Vagina (tissue), 2 donors: ENCODE measurements at regions not wholly inside any gene's neighbourhood (a gene's known extent, or its start where the extent isn't known, plus 50 kb on each side); places are given as distances from the start of the nearest gene placed in this dataset. TPM values are rescaled to one million over a fixed set of nuclear protein-coding genes. Genes with fewer than 3 reads are reported as not detected.
"Not testable (repeated sequence)": the region's sequence is repeated elsewhere in the genome, so short reads cannot be mapped to it uniquely, and the experiment has no call there.

Experiments
- DNase-seq, 2 donors: peaks; one replicate each; pipeline ENCODE4 v3.0.0-alpha.2; 2017; ENCODE audit errors: extremely low spot score in 2 of 2
- H3K27ac ChIP-seq: fragments of 200-600 bp; sonication (generic); one replicate; pipeline ENCODE4 v1.5.1; 2019
- H3K27me3 ChIP-seq: fragments of 200-600 bp; sonication (generic); one replicate; pipeline ENCODE4 v1.5.1; 2019
- H3K36me3 ChIP-seq, 2 donors: fragments of 200-600 bp; sonication (generic); one replicate each; pipeline ENCODE4 v1.5.1; 2017 to 2019
- H3K4me1 ChIP-seq: fragments of 200-600 bp; sonication (generic); one replicate; pipeline ENCODE4 v1.5.1; 2019
- H3K4me3 ChIP-seq, 2 donors: fragments of 200-600 bp; sonication (generic); 1 replicate in 1 of 2; 2 replicates in 1 of 2; pipeline ENCODE4 v1.5.1; 2016 to 2019
- H3K9me3 ChIP-seq: fragments of 200-600 bp; sonication (generic); one replicate; pipeline ENCODE4 v1.5.1; 2019
- CTCF ChIP-seq, 3 experiments: fragments of 450-650 bp in 2 of 3; fragments of 200-600 bp in 1 of 3; sonication (generic) in 1 of 3; IDR thresholded peaks; one replicate each; pipeline ENCODE4 v1.5.1; 2017 to 2019; ENCODE audit warnings: antibody characterized with exemption in 3 of 3, mild to moderate bottlenecking in 2 of 3, moderate library complexity in 2 of 3
- POLR2A ChIP-seq, 2 donors: fragments of 450-650 bp; IDR thresholded peaks; one replicate each; pipeline ENCODE4 v1.6.1; 2017; ENCODE audit warnings: antibody characterized with exemption in 2 of 2, mild to moderate bottlenecking in 2 of 2, moderate library complexity in 2 of 2
- POLR2AphosphoS5 ChIP-seq, 2 donors: sonication (generic); formaldehyde crosslinking; IDR thresholded peaks; one replicate each; pipeline ENCODE4 v1.9.0; 2017; ENCODE audit warnings: antibody characterized with exemption in 2 of 2, mild to moderate bottlenecking in 2 of 2, low read depth in 1 of 2; ENCODE audit not compliant: insufficient read depth in 1 of 2
- intact Hi-C: fragments of 100-400 bp; cut with DNase I; formaldehyde crosslinking; loops from one replicate; pipeline ENCODE4 v1.15.1; 2023
- microRNA counts, 2 donors: library from miRNA; unstranded; fragments of <30 nt; microRNA quantifications; one replicate each; lab custom pipeline; 2016 to 2017
- microRNA-seq: library from miRNA; unstranded; fragments of <30 nt; microRNA quantifications from one replicate; pipeline ENCODE4, GENCODE V29; 2017; ENCODE audit warnings: borderline number of aligned reads, borderline replicate concordance
- small RNA-seq: library from RNA; depleted of rRNA; stranded (forward); fragments of <200 nt; gene quantifications from one replicate; pipeline ENCODE3, GENCODE V24; 2016

GRCh38 chr4:184962125-184962638 lies 56.1 kb upstream of the HELT start:
- peaks cover 13% of the 10 kb centered on the region for H3K4me1 ChIP-seq
- no peaks in the 10 kb centered on the region for H3K9me3 ChIP-seq
- H3K4me3 ChIP-seq: no peak overlapping the region
- no peak overlapping the region for H3K27ac ChIP-seq
- peak; percentile 12 to 64 for DNase-seq
- H3K27me3 ChIP-seq: no peaks in the 10 kb centered on the region
- intact Hi-C loops: no loop called here
- TF ChIP-seq POLR2A (IDR thresholded peaks at IDR 0.05) (no peak), CTCF (IDR thresholded peaks at IDR 0.05) (no peak), POLR2AphosphoS5 (IDR thresholded peaks at IDR 0.05; ENCODE audit: insufficient read depth in 1 of 2, low read depth in 1 of 2) (no peak)
- H3K36me3 ChIP-seq: no peaks in the 10 kb centered on the region

GRCh38 chr4:184965230-184966050 lies 52.9 kb upstream of the HELT start:
- intact Hi-C loops, DNase-seq, H3K4me3 ChIP-seq, H3K36me3 ChIP-seq, H3K27ac ChIP-seq, H3K27me3 ChIP-seq, H3K9me3 ChIP-seq: not testable (repeated sequence)
- peaks cover 17% of the 10 kb centered on the region for H3K4me1 ChIP-seq

- intact Hi-C loops, H3K9me3 ChIP-seq, H3K36me3 ChIP-seq, H3K27me3 ChIP-seq, H3K4me3 ChIP-seq, DNase-seq, H3K27ac ChIP-seq: not testable (repeated sequence)
- peaks cover 10% of the 10 kb centered on the region for H3K4me1 ChIP-seq
Observed at GRCh38 chr4:184966051-184966691, 52.1 kb upstream of the HELT start.

GRCh38 chr4:184967699-184968098 lies 50.6 kb upstream of the HELT start:
- H3K4me3 ChIP-seq, intact Hi-C loops, H3K27me3 ChIP-seq, H3K27ac ChIP-seq, H3K36me3 ChIP-seq, DNase-seq, H3K9me3 ChIP-seq, H3K4me1 ChIP-seq: not testable (repeated sequence)

- H3K27ac ChIP-seq: no peak overlapping the region
- TF ChIP-seq POLR2AphosphoS5 (IDR thresholded peaks at IDR 0.05; ENCODE audit: insufficient read depth in 1 of 2, low read depth in 1 of 2) (no peak), POLR2A (IDR thresholded peaks at IDR 0.05) (no peak), CTCF (IDR thresholded peaks at IDR 0.05) (no peak)
Observed at GRCh38 chr4:184968366-184968765, 49.9 kb upstream of the HELT start.

More at GRCh38 chr4:184968366-184968765, 49.9 kb upstream of the HELT start:
- no peaks in the 10 kb centered on the region for H3K9me3 ChIP-seq
- H3K4me1 ChIP-seq: peaks cover 8% of the 10 kb centered on the region
- no peaks in the 10 kb centered on the region for H3K27me3 ChIP-seq
- intact Hi-C loops: no loop called here
- DNase-seq: no peak
- H3K36me3 ChIP-seq: no peaks in the 10 kb centered on the region
- H3K4me3 ChIP-seq: no peak overlapping the region

MicroRNAs encoded in the stretch of these regions (microRNA counts, 767-probe panel; counts per million panel counts)
- microRNA hsa-miR-4455 (lab: Ali Mortazavi, UCI): 1,296 to 3,224 counts per million in 2 donors

Small RNA genes lying in the stretch of these regions (microRNA-seq; reads per million reads assigned to microRNA genes)
- not detected for gene MIR4455

Small RNA genes lying in the stretch of these regions (small RNA-seq; reads per million reads assigned to genes)
- not detected for gene MIR4455
